Stomach (tissue), 8 donors: ENCODE measurements at regions not wholly inside any gene's neighbourhood (a gene's known extent, or its start where the extent isn't known, plus 50 kb on each side); places are given as distances from the start of the nearest gene placed in this dataset.

Experiments used
- DNase-seq, 2 donors: peaks; one replicate each; pipeline versions ENCODE4 v3.0.0 to v3.0.0-alpha.2; 2013 to 2019
- H3K27ac ChIP-seq, 5 donors: fragments of 200-600 bp in 4 of 5; sonication (generic) in 4 of 5; one replicate each; pipeline ENCODE4 v1.5.1; 2013 to 2019; ENCODE audit warnings: mild to moderate bottlenecking in 1 of 5, moderate library complexity in 1 of 5
- H3K27me3 ChIP-seq, 3 donors: fragments of 200-600 bp; sonication (generic); one replicate each; pipeline ENCODE4 v1.5.1; 2017 to 2019; ENCODE audit warnings: mixed run types in 1 of 3
- H3K36me3 ChIP-seq, 4 donors: fragments of 200-600 bp; sonication (generic); 1 replicate in 3 of 4; 2 replicates in 1 of 4; pipeline ENCODE4 v1.5.1; 2016 to 2019
- H3K4me1 ChIP-seq, 4 donors: fragments of 200-600 bp; sonication (generic); one replicate each; pipeline ENCODE4 v1.5.1; 2016 to 2019
- H3K4me3 ChIP-seq, 4 donors: fragments of 200-600 bp; sonication (generic) in 3 of 4; one replicate each; pipeline ENCODE4 v1.5.1; 2016 to 2019; ENCODE audit warnings: mild to moderate bottlenecking in 1 of 4
- H3K9me3 ChIP-seq, 4 donors: fragments of 200-600 bp; sonication (generic); one replicate each; pipeline ENCODE4 v1.5.1; 2016 to 2019
- EP300 ChIP-seq: sonication (generic); formaldehyde crosslinking; IDR thresholded peaks from one replicate; pipeline ENCODE4 v1.6.1; 2017; ENCODE audit warnings: antibody characterized with exemption
- POLR2A ChIP-seq, 4 donors: fragments of 450-650 bp; IDR thresholded peaks; one replicate each; pipeline ENCODE4 v1.6.1; 2016; ENCODE audit warnings: antibody characterized with exemption in 4 of 4, control low read depth in 2 of 4, mild to moderate bottlenecking in 1 of 4, moderate library complexity in 1 of 4
- POLR2AphosphoS5 ChIP-seq, 3 donors: sonication (generic); formaldehyde crosslinking; IDR thresholded peaks; one replicate each; pipeline ENCODE4 v1.6.1; 2016; ENCODE audit warnings: antibody characterized with exemption in 3 of 3
- WGBS, 5 donors: extraction: QIAGEN DNeasy Blood & Tissue Kit in 3 of 5; methylation state at CpG; one replicate each; pipeline versions ENCODE4 v1.1.5 to v1.1.7; 2013 to 2018; 5-methylcytosine and 5-hydroxymethylcytosine counted together
- intact Hi-C: fragments of 100-400 bp; cut with DNase I; formaldehyde crosslinking; loops from one replicate; pipeline ENCODE4 v1.15.1; 2023; ENCODE audit warnings: low total_unique reads
- TF ChIP-seq, protein P1 (sequence below), 7 experiments: fragments of 450-650 bp in 4 of 7; fragments of 200-600 bp in 3 of 7; sonication (generic) in 3 of 7; IDR thresholded peaks; one replicate each; pipeline ENCODE4 v1.5.1; 2016 to 2019; ENCODE audit warnings: antibody characterized with exemption in 7 of 7, control low read depth in 2 of 7, mild to moderate bottlenecking in 1 of 7
- donor health status: healthy with polysubstance abuse.
- donor health status: Bipolar disorder and iron deficiency.
- donor health status: healthy.

DNA sequence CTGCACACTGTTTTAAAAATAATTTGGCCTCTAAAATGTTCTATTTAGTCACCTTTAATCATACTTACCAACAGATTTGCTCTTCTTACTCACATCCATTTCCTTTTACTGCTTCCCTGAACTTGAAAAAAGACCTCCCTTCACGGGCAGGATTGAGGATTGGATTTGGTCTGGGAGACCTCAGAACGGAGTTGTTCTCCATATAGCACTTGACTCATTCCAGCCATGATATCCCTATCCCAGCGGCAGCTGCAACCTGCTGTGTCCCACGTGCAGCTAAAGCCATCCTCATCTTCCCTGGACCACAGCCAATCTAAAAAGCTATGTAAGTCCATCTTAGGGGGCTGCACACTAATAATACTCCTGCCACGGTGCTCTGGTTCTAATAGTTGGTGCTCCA, 97.0 kb upstream of the PTPRM start:
- 62 to 79% (median 71%) methylated on average over 5 of the region's 5 CpGs for WGBS, 5 donors

DNA sequence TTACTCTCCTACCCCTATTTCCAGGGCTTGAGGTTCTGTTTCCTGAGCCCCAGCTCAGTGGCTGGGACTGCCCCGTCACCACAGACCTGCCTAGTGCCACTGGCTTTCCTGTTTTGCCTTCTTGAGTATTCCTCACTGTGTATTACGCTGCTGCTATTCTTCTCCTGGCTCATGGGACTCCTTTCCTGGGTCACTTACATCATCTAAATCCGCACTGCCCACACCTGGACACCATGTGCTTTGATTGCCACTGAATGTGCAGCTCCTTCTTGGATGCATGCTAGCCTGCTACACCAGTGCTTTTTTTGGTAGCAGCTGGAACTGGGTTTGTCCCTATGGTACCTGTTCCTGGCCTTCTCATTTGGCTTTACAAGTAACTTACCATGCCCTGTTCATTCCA, 96.6 kb upstream of the PTPRM start:
- Histone ChIP-seq H3K4me3 (no peak overlapping the region), H3K9me3 (no peaks in the 10 kb centered on the region), H3K4me1 (no peaks in the 10 kb centered on the region), H3K27me3 (peaks cover 0 to 3% (median 0%) of the 10 kb centered on the region in 3 donors), H3K36me3 (no peaks in the 10 kb centered on the region), H3K27ac (no peak overlapping the region)
- no peak for TF ChIP-seq EP300
- DNase-seq = no peak
- intact Hi-C loops = no loop called here
- WGBS, 5 donors = 76 to 91% (median 84%) methylated on average over 3 of the region's 3 CpGs

More for the DNA sequence above, 97.0 kb upstream of the PTPRM start:
- Histone ChIP-seq H3K4me1 (no peaks in the 10 kb centered on the region), H3K36me3 (no peaks in the 10 kb centered on the region), H3K27ac (no peak overlapping the region), H3K9me3 (no peaks in the 10 kb centered on the region), H3K4me3 (no peak overlapping the region), H3K27me3 (peaks cover 0 to 3% (median 0%) of the 10 kb centered on the region in 3 donors)
- TF ChIP-seq, protein P1, sequence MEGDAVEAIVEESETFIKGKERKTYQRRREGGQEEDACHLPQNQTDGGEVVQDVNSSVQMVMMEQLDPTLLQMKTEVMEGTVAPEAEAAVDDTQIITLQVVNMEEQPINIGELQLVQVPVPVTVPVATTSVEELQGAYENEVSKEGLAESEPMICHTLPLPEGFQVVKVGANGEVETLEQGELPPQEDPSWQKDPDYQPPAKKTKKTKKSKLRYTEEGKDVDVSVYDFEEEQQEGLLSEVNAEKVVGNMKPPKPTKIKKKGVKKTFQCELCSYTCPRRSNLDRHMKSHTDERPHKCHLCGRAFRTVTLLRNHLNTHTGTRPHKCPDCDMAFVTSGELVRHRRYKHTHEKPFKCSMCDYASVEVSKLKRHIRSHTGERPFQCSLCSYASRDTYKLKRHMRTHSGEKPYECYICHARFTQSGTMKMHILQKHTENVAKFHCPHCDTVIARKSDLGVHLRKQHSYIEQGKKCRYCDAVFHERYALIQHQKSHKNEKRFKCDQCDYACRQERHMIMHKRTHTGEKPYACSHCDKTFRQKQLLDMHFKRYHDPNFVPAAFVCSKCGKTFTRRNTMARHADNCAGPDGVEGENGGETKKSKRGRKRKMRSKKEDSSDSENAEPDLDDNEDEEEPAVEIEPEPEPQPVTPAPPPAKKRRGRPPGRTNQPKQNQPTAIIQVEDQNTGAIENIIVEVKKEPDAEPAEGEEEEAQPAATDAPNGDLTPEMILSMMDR (IDR thresholded peaks at IDR 0.05) = no peak
- TF ChIP-seq POLR2A (IDR thresholded peaks at IDR 0.05) (no peak), POLR2AphosphoS5 (IDR thresholded peaks at IDR 0.05) (no peak), EP300 (no peak)
- intact Hi-C loops = no loop called here
- DNase-seq = no peak

DNA sequence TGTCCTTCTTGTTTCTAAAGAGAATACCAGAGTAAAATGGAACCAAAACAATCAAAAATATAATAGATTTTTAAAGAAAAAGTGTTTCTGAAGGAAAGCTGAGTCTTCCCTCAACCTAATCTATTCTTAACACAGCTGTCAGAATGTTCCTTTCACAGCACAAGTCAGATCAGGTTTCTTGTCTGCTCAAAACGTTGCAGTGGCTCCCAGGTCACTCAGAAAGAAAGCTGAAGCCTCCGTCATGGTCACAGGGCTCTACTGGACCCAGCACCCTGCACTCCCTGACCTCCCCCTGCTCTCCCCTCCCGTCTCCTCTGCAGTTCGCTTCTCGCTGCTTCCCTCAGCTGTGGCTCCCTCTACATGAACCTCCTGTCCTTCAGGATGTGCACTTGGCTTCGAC, 90.7 kb upstream of the PTPRM start:
- peaks cover 0 to 11% (median 0%) of the 10 kb centered on the region in 3 donors for H3K27me3 ChIP-seq
- H3K4me3 ChIP-seq = no peak overlapping the region
- H3K9me3 ChIP-seq = no peaks in the 10 kb centered on the region
- TF ChIP-seq POLR2A (IDR thresholded peaks at IDR 0.05) (no peak), POLR2AphosphoS5 (IDR thresholded peaks at IDR 0.05) (no peak), EP300 (no peak)
- TF ChIP-seq, protein P1 (IDR thresholded peaks at IDR 0.05) = no peak
- intact Hi-C loops = no loop called here
- H3K4me1 ChIP-seq = no peaks in the 10 kb centered on the region
- no peaks in the 10 kb centered on the region for H3K36me3 ChIP-seq
- WGBS, 5 donors = 50 to 62% (median 52%) methylated on average over 6 of the region's 6 CpGs
- H3K27ac ChIP-seq = no peak overlapping the region
- no peak for DNase-seq

DNA sequence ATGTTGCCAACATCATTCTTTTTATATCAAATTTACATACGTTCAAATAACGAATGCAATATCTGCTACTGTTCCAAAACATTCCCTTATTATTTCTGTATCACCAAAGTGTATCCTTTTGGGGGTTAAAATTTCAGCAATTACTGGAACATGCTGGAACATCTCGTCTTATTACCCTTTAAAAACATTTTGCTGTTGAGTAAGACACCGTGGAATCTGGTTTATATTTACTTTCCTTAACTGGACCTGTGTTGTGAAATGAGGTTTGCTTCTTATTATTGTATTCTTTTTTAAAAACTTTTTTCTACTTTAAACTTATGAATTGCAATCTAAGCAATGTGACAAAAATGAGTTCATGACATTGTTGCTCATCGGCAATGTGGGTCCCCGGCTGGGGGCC, 87.4 kb upstream of the PTPRM start:
- no peak for DNase-seq
- TF ChIP-seq, protein P1 (IDR thresholded peaks at IDR 0.05) = no peak
- no peak for TF ChIP-seq EP300
- TF ChIP-seq POLR2AphosphoS5 (IDR thresholded peaks at IDR 0.05) = no peak
- TF ChIP-seq POLR2A (IDR thresholded peaks at IDR 0.05) = no peak
- peaks cover 0 to 11% (median 0%) of the 10 kb centered on the region in 3 donors for H3K27me3 ChIP-seq
- H3K9me3 ChIP-seq = no peaks in the 10 kb centered on the region
- no peaks in the 10 kb centered on the region for H3K36me3 ChIP-seq
- H3K4me3 ChIP-seq = no peak overlapping the region
- H3K27ac ChIP-seq = no peak overlapping the region
- WGBS, 5 donors = 71 to 78% (median 77%) methylated on average over 6 of the region's 6 CpGs
- no peaks in the 10 kb centered on the region for H3K4me1 ChIP-seq
- intact Hi-C loops = no loop called here

DNA sequence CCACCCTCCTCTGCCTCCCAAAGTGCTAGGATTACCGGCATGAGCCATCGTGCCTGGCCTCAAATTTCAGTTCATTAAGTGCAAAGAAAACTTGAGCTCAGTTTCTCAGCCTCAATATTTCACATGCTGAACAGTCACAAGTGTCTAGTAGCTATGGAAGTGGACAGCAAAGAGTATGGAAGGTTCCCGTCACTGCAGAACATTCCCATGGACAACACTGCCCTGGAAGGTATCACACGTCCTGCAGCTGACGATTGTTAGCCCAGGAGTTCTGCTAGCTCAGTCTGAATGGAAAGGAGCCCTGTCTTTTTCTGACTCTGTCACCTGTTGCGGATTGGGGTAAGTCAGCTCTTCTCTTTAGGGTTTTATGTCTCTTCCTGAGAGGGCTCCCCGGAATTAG, 86.2 kb upstream of the PTPRM start:
- intact Hi-C loops = no loop called here
- no peak overlapping the region for H3K27ac ChIP-seq
- DNase-seq = no peak
- no peaks in the 10 kb centered on the region for H3K9me3 ChIP-seq
- no peak for TF ChIP-seq POLR2A (IDR thresholded peaks at IDR 0.05)
- no peak for TF ChIP-seq EP300
- TF ChIP-seq, protein P1 (IDR thresholded peaks at IDR 0.05) = no peak
- no peaks in the 10 kb centered on the region for H3K4me1 ChIP-seq
- H3K4me3 ChIP-seq = no peak overlapping the region
- WGBS, 5 donors = 91 to 97% (median 92%) methylated on average over 7 of the region's 7 CpGs
- peaks cover 0 to 8% (median 0%) of the 10 kb centered on the region in 3 donors for H3K27me3 ChIP-seq
- H3K36me3 ChIP-seq = no peaks in the 10 kb centered on the region
